ENCODE measurements at regions not wholly inside any gene's neighbourhood (a gene's known extent, or its start where the extent isn't known, plus 50 kb on each side); places are given as distances from the start of the nearest gene placed in this dataset.

- no peak for TF ChIP-seq POLR2A (IDR thresholded peaks at IDR 0.05)
- TF ChIP-seq, protein P1, sequence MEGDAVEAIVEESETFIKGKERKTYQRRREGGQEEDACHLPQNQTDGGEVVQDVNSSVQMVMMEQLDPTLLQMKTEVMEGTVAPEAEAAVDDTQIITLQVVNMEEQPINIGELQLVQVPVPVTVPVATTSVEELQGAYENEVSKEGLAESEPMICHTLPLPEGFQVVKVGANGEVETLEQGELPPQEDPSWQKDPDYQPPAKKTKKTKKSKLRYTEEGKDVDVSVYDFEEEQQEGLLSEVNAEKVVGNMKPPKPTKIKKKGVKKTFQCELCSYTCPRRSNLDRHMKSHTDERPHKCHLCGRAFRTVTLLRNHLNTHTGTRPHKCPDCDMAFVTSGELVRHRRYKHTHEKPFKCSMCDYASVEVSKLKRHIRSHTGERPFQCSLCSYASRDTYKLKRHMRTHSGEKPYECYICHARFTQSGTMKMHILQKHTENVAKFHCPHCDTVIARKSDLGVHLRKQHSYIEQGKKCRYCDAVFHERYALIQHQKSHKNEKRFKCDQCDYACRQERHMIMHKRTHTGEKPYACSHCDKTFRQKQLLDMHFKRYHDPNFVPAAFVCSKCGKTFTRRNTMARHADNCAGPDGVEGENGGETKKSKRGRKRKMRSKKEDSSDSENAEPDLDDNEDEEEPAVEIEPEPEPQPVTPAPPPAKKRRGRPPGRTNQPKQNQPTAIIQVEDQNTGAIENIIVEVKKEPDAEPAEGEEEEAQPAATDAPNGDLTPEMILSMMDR (IDR thresholded peaks at IDR 0.05), result no peak
These were observed 149.4 kb upstream of the BMP2 start for GRCh38 chr20:6618051-6618450.

Measured in breast epithelium (tissue), 3 donors.